ENCODE measurements at regions not wholly inside any gene's neighbourhood (a gene's known extent, or its start where the extent isn't known, plus 50 kb on each side); places are given as distances from the start of the nearest gene placed in this dataset.

DNA sequence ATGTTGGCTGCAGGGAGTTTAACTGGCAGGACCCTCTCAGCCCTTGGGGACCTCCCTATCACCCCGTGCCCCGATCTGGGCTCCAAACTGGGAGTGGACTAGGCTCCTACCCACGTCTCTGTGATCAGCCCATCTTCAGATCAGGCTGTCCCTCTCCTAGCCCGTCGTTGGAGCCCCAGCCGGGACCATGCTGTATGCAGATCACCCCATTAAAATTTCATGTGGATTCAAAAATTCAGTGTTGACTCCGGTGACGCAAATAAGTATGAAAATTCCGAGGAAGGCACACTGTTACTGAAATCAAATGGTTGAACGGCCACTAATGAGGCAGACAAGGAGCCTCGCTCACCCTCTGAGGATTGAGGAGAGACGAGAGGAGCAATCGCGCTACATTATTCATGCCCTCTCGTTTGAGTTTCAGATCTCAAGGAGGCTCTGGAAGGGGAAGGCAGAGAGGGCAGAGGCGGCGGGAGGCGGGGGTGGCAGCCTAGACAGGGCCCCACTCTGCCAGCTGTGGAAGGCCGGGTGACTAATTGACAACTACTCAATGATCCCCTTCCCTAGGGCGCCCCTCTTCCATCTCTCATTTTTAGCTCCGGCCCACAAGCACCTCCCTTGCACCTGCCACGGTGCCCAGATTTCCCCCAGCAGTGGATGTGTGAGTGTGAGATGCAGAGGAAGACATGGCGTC is 255.4 kb downstream of the MIAT start:
- TF ChIP-seq CTCF (IDR thresholded peaks at IDR 0.05) (no peak), POLR2A (IDR thresholded peaks at IDR 0.05) (no peak)
